GM23338 (cell line): ENCODE measurements at regions not wholly inside any gene's neighbourhood (a gene's known extent, or its start where the extent isn't known, plus 50 kb on each side); places are given as distances from the start of the nearest gene placed in this dataset.

ENCODE experiments used
- CREB1 ChIP-seq: fragments of 250-450 bp; sonication (Bioruptor Pico); IDR thresholded peaks from 2 replicates; pipeline ENCODE4 v1.5.0; 2020; ENCODE audit warnings: low read depth, mild to moderate bottlenecking, moderate library complexity
- EZH2 ChIP-seq: fragments of 200-600 bp; sonication (generic); IDR thresholded peaks from one replicate; pipeline ENCODE4 v1.8.0; 2017; ENCODE audit warnings: antibody characterized with exemption, mild to moderate bottlenecking, low read depth; ENCODE audit not compliant: unreplicated experiment
- EZH2phosphoT487 ChIP-seq: fragments of 200-600 bp; sonication (generic); IDR thresholded peaks from one replicate; pipeline ENCODE4 v1.8.1; 2018; ENCODE audit warnings: antibody characterized with exemption; ENCODE audit not compliant: unreplicated experiment
- JUNB ChIP-seq: IDR thresholded peaks from one replicate; pipeline ENCODE4 v1.6.1; 2016; ENCODE audit warnings: antibody characterized with exemption; ENCODE audit not compliant: unreplicated experiment
- NANOG ChIP-seq: IDR thresholded peaks from 2 replicates; pipeline ENCODE4 v1.6.1; 2016; ENCODE audit warnings: antibody characterized with exemption, borderline replicate concordance
- POLR2AphosphoS5 ChIP-seq: IDR thresholded peaks from 2 replicates; pipeline ENCODE4 v1.6.1; 2016; ENCODE audit warnings: antibody characterized with exemption, low read depth
- TF ChIP-seq, protein P1 (sequence below), 2 experiments: fragments of 200-600 bp in 1 of 2; sonication (generic) in 1 of 2; conservative IDR thresholded peaks; 2 replicates each; pipeline versions ENCODE4 v1.5.1 to v1.6.1; 2016 to 2017; ENCODE audit warnings: antibody characterized with exemption in 2 of 2, low read depth in 2 of 2, mild to moderate bottlenecking in 2 of 2, moderate library complexity in 1 of 2

DNA sequence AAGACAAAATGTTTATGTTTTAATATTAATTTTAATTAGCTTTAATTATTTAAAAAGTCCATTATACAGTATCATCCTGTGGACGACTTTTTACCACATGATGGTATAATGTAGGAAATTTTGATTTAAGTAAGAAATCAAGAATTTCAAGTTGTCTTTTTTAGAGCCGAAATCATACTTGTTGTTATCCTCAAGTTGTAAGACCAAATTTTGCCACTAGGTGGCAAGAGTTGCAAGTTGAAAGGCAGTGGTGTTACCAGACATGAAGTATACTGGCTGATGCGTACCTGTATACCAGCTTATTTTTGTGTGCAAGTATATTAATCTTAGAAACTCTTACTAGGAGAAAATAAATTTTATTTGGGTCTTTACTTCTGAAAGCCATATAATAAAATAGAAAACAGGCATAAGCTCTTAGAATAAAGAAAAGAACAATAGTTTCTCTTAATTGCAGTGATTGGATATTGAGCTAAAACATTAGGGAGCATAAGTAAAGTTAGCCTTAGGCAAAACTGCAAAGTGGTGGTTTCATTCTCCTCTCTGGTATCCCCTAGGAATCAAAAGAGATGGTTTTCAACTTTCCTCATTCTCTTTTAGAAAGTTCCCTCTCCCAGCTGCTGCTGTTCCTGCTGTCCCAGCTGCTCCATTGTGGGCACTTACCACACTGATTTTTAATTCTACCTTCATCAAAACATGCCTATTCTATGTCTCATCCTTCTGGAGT is 118.0 kb upstream of the WDFY3 start:
- TF ChIP-seq, protein P1, sequence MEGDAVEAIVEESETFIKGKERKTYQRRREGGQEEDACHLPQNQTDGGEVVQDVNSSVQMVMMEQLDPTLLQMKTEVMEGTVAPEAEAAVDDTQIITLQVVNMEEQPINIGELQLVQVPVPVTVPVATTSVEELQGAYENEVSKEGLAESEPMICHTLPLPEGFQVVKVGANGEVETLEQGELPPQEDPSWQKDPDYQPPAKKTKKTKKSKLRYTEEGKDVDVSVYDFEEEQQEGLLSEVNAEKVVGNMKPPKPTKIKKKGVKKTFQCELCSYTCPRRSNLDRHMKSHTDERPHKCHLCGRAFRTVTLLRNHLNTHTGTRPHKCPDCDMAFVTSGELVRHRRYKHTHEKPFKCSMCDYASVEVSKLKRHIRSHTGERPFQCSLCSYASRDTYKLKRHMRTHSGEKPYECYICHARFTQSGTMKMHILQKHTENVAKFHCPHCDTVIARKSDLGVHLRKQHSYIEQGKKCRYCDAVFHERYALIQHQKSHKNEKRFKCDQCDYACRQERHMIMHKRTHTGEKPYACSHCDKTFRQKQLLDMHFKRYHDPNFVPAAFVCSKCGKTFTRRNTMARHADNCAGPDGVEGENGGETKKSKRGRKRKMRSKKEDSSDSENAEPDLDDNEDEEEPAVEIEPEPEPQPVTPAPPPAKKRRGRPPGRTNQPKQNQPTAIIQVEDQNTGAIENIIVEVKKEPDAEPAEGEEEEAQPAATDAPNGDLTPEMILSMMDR (conservative IDR thresholded peaks at IDR 0.05; ENCODE audit: low read depth in 2 of 2): peak; percentile 75 to 81
- TF ChIP-seq POLR2AphosphoS5 (no peak), EZH2 (no peak), NANOG (no peak), CREB1 (CRISPR knock-in tag) (no peak), EZH2phosphoT487 (no peak), JUNB (no peak)
